ENCODE measurements at regions not wholly inside any gene's neighbourhood (a gene's known extent, or its start where the extent isn't known, plus 50 kb on each side); places are given as distances from the start of the nearest gene placed in this dataset.

DNA sequence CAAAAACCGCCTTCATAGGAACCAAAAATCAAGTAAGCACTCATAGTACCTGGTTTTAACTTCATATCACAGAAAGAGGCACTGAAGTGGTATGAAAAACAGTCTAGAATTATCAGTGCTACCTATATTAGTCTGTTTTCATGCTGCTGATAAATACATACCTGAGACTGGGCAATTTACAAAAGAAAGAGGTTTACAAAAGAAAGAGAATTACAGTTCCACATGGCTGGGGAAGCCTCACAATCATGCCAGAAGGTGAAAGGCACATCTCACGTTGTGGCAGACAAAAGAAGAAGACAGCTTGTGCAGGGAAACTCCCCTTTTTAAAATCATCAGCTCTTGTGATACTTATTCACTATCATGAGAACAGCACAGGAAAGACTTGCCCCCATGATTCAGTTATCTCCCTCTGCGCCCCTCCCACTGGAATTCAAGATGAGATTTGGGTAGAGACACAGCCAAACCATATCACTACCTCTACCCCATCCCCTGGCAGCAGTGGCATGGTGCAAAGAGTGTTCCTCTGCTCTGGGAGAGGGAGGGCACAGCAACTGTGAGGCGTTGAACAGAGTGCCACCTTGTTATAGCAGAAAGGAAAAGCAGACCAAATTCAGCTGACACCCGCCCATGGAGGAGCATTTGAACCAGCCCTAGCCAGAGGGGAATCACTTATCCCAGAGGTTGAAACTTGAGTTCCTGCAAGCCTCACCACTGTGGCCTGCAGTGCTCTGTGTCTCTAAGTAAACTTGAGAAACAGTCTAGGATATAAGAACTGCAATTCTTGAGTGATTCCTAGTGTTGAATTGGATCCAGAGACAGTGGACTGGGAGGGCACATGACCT lies 61.9 kb upstream of the PTPRZ1 start:
- Histone ChIP-seq H3K4me3 (no peak overlapping the region), H3K36me3 (no peaks in the 10 kb centered on the region), H3K27me3 (no peaks in the 10 kb centered on the region), H3K4me1 (no peaks in the 10 kb centered on the region), H3K27ac (no peak overlapping the region), H3K9me3 (no peaks in the 10 kb centered on the region)
- TF ChIP-seq POLR2A (IDR thresholded peaks at IDR 0.05) (no peak), EP300 (IDR thresholded peaks at IDR 0.05; ENCODE audit: low read depth) (no peak), POLR2AphosphoS5 (IDR thresholded peaks at IDR 0.05) (no peak), CTCF (IDR thresholded peaks at IDR 0.05) (no peak)
- in situ Hi-C loops (cut with MboI; ENCODE audit: low pct_ligation_motif_present in 1 of 4, low pct_unique_long_range_greater_than_20kb in 1 of 4, low sequenced_read_pairs in 3 of 4), result no loop called here
- intact Hi-C loops (cut with DNase I; ENCODE audit: low total_unique reads), result no loop called here
- DNase-seq, result no peak
- WGBS, 2 donors (ENCODE audit: low coverage in 1 of 2), result 61% methylated on average over 5 of the region's 5 CpGs; no CpG with 5 or more reads in 1 of the 2 donors

DNA sequence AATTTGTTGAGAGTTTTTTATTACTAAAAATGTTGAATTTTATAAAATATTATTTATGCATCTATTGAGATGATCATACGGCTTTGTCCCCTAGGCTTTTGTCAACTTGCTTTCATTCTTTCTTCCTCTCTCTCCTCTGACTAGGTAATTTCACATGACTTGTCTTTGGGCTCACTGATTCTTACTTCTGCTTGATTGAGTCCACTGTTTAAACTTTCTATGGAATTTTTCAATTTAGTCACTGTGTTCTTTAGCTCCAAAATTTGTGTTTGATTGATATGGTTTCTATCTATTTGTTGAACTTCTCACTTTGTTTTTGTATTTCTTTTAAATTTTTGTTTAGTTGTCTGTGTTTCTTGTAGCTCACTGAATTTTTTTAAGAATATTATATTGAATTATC lies 65.9 kb upstream of the PTPRZ1 start:
- no peaks in the 10 kb centered on the region for H3K27me3 ChIP-seq
- DNase-seq, result no peak
- H3K36me3 ChIP-seq, result no peaks in the 10 kb centered on the region
- TF ChIP-seq EP300 (IDR thresholded peaks at IDR 0.05; ENCODE audit: low read depth), result no peak
- TF ChIP-seq POLR2A (IDR thresholded peaks at IDR 0.05), result no peak
- TF ChIP-seq CTCF (IDR thresholded peaks at IDR 0.05), result no peak
- no peak for TF ChIP-seq POLR2AphosphoS5 (IDR thresholded peaks at IDR 0.05)
- no peaks in the 10 kb centered on the region for H3K9me3 ChIP-seq
- in situ Hi-C loops (cut with MboI; ENCODE audit: low pct_ligation_motif_present in 1 of 4, low pct_unique_long_range_greater_than_20kb in 1 of 4, low sequenced_read_pairs in 3 of 4), result no loop called here
- H3K4me3 ChIP-seq, result no peak overlapping the region
- 86 to 100% methylated on average over 1 of the region's 1 CpG for WGBS, 2 donors (ENCODE audit: low coverage in 1 of 2)
- intact Hi-C loops (cut with DNase I; ENCODE audit: low total_unique reads), result no loop called here
- no peak overlapping the region for H3K27ac ChIP-seq
- H3K4me1 ChIP-seq, result no peaks in the 10 kb centered on the region

- in situ Hi-C loops (cut with MboI; ENCODE audit: low pct_ligation_motif_present in 1 of 4, low pct_unique_long_range_greater_than_20kb in 1 of 4, low sequenced_read_pairs in 3 of 4), result no loop called here
- no peak for DNase-seq
- intact Hi-C loops (cut with DNase I; ENCODE audit: low total_unique reads), result no loop called here
- H3K4me1 ChIP-seq, result no peaks in the 10 kb centered on the region
- TF ChIP-seq EP300 (IDR thresholded peaks at IDR 0.05; ENCODE audit: low read depth) (no peak), POLR2A (IDR thresholded peaks at IDR 0.05) (no peak), CTCF (IDR thresholded peaks at IDR 0.05) (no peak), POLR2AphosphoS5 (IDR thresholded peaks at IDR 0.05) (no peak)
- no peaks in the 10 kb centered on the region for H3K27me3 ChIP-seq
- no peak overlapping the region for H3K27ac ChIP-seq
- no peaks in the 10 kb centered on the region for H3K9me3 ChIP-seq
- WGBS, 2 donors (ENCODE audit: low coverage in 1 of 2), result 53% methylated on average over 1 of the region's 1 CpG; no CpG with 5 or more reads in 1 of the 2 donors
- no peaks in the 10 kb centered on the region for H3K36me3 ChIP-seq
- H3K4me3 ChIP-seq, result no peak overlapping the region
Measured at GRCh38 chr7:121803039-121803438, 69.9 kb upstream of the PTPRZ1 start.

GRCh38 chr7:121800916-121801675 lies 71.9 kb upstream of the PTPRZ1 start:
- Histone ChIP-seq H3K27me3 (no peaks in the 10 kb centered on the region), H3K9me3 (no peaks in the 10 kb centered on the region), H3K4me3 (no peak overlapping the region), H3K36me3 (no peaks in the 10 kb centered on the region), H3K27ac (no peak overlapping the region), H3K4me1 (no peaks in the 10 kb centered on the region)
- TF ChIP-seq EP300 (IDR thresholded peaks at IDR 0.05; ENCODE audit: low read depth) (no peak), POLR2A (IDR thresholded peaks at IDR 0.05) (no peak), POLR2AphosphoS5 (IDR thresholded peaks at IDR 0.05) (no peak)
- WGBS, 2 donors (ENCODE audit: low coverage in 1 of 2), result 84 to 100% methylated on average over 1 of the region's 1 CpG
- in situ Hi-C loops (cut with MboI; ENCODE audit: low pct_ligation_motif_present in 1 of 4, low pct_unique_long_range_greater_than_20kb in 1 of 4, low sequenced_read_pairs in 3 of 4) (no loop called here), intact Hi-C loops (cut with DNase I; ENCODE audit: low total_unique reads) (no loop called here)
- DNase-seq, result no peak

Data from transverse colon (tissue), 4 donors.